OCI-LY7 (cell line): ENCODE measurements at regions not wholly inside any gene's neighbourhood (a gene's known extent, or its start where the extent isn't known, plus 50 kb on each side); places are given as distances from the start of the nearest gene placed in this dataset.

Source experiments
- BruUV-seq: library from RNA; stranded (reverse); fragments of 400-500 nt; replicated peaks from 2 replicates; lab custom pipeline; 2021; lab: Mats Ljungman, UMichigan
- CTCF ChIA-PET: fragments of 300-600 bp; sonication (Branson Sonifier 250); formaldehyde crosslinking; loops from one replicate; lab custom pipeline; 2022; ENCODE audit warnings: antibody characterized with exemption; ENCODE audit not compliant: unreplicated experiment; lab: Charles Lee
- POLR2A ChIA-PET: fragments of 300-600 bp; sonication (Branson Sonifier 250); formaldehyde crosslinking; loops from one replicate; lab custom pipeline; 2022; ENCODE audit warnings: antibody characterized with exemption; lab: Charles Lee
- DNase-seq: peaks from one replicate; pipeline ENCODE4 v3.0.0-alpha.2; 2015; ENCODE audit warnings: low spot score
- H2AFZ ChIP-seq: fragments of 200-600 bp; sonication (generic), shearing (Covaris generic); 2 replicates; pipeline ENCODE4 v1.6.1; 2014; ENCODE audit warnings: mild to moderate bottlenecking, antibody characterized with exemption, low read length, moderate library complexity
- H3K27ac ChIP-seq: fragments of 200-600 bp; sonication (generic); 2 replicates; pipeline ENCODE4 v1.5.1; 2014; ENCODE audit warnings: mixed run types, low read depth, mild to moderate bottlenecking, moderate library complexity, low read length, inconsistent platforms; ENCODE audit not compliant: poor library complexity, severe bottlenecking
- H3K36me3 ChIP-seq: fragments of 200-600 bp; sonication (generic); 2 replicates; pipeline ENCODE4 v1.6.1; 2014; ENCODE audit warnings: mild to moderate bottlenecking, antibody characterized with exemption, low read length, moderate library complexity, mixed read lengths; ENCODE audit not compliant: insufficient read depth
- H3K4me1 ChIP-seq: fragments of 200-600 bp; sonication (generic); 2 replicates; pipeline ENCODE4 v1.5.1; 2014; ENCODE audit warnings: mild to moderate bottlenecking, low read length; ENCODE audit not compliant: insufficient read depth, poor library complexity, severe bottlenecking
- H3K4me2 ChIP-seq: fragments of 200-600 bp; sonication (generic); 2 replicates; pipeline ENCODE4 v1.6.1; 2014; ENCODE audit warnings: mild to moderate bottlenecking, low read length
- H3K4me3 ChIP-seq: fragments of 200-600 bp; sonication (generic); 2 replicates; pipeline ENCODE4 v1.5.1; 2014; ENCODE audit warnings: mild to moderate bottlenecking, low read depth, low read length; ENCODE audit not compliant: poor library complexity, severe bottlenecking
- H3K79me2 ChIP-seq: fragments of 200-600 bp; sonication (generic); 2 replicates; pipeline ENCODE4 v1.6.1; 2016; ENCODE audit warnings: low read depth, mild to moderate bottlenecking, low read length, moderate library complexity, mixed read lengths; ENCODE audit not compliant: insufficient read depth
- H3K9me2 ChIP-seq: fragments of 200-600 bp; sonication (generic); 2 replicates; pipeline ENCODE4 v1.6.1; 2016; ENCODE audit warnings: mild to moderate bottlenecking, low read length, mixed read lengths; ENCODE audit not compliant: insufficient read depth
- H3K9me3 ChIP-seq: fragments of 200-600 bp; sonication (generic); 2 replicates; pipeline ENCODE4 v1.6.1; 2014; ENCODE audit warnings: mild to moderate bottlenecking, mixed run types, low read length, mixed read lengths
- H4K20me1 ChIP-seq: fragments of 200-600 bp; sonication (generic); 2 replicates; pipeline ENCODE4 v1.6.1; 2014; ENCODE audit warnings: mild to moderate bottlenecking, antibody characterized with exemption, low read length, moderate library complexity, mixed read lengths; ENCODE audit not compliant: insufficient read depth
- EZH2phosphoT487 ChIP-seq: fragments of 200-600 bp; sonication (generic); IDR thresholded peaks from 2 replicates; pipeline ENCODE4 v1.6.1; 2018; ENCODE audit warnings: low read depth, borderline replicate concordance, mild to moderate bottlenecking, mixed run types, antibody characterized with exemption, low read length, moderate library complexity, mixed read lengths
- intact Hi-C: fragments of 100-400 bp; cut with micrococcal nuclease; formaldehyde crosslinking; loops from one replicate; pipeline ENCODE4 v1.10.0; 2022; ENCODE audit not compliant: unreplicated experiment
- TF ChIP-seq, protein P1 (sequence below): fragments of 200-600 bp; sonication (generic); conservative IDR thresholded peaks from 2 replicates; pipeline ENCODE4 v1.5.1; 2014; ENCODE audit warnings: mild to moderate bottlenecking, antibody characterized with exemption, low read length, moderate library complexity, mixed read lengths

- CTCF ChIA-PET = no interaction called here
Observed at GRCh38 chr1:113253590-113253989, 136.7 kb upstream of the MAGI3 start.

DNA sequence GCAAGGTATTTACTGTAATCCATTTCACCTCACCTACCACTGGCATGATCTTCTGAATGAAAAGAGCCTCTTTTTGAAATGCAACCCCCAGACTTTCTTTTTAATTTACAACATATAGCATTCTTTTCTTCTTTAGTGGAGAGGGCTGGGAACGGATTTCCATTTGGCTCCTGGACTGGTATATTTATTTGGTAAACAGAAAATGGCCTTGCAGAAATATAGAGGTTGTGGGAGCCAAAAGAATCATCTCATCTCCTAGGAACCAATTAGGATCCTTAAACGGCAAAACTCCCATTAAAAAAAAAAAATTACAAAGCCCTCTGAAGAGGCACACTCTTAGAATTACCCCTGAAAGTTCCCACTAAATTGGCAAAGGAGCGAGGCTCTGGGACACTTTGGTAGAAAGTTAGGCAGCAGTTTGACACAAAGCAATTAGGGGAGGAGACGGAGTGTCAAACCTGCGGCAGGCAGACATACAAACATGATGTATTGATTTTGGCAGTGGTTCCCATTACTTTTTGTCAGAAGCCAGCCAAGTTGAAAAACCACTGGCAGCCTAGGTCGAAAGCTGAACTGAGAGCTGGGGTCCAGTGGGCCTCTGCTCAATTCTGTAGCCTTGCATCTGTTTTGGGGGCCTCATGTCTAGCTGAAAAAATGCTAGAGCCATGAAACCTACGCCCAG is 135.1 kb upstream of the MAGI3 start:
- ChIA-PET POLR2A (interaction anchor here (1.1 kb wide), 1 partner anchor 762 kb away, joined by 4 read pairs; no protein-coding TSS in a partner anchor), CTCF (no interaction called here)
- BruUV-seq = no TSS peak
- H2AFZ ChIP-seq = no peak overlapping the region
- no peak overlapping the region for H3K4me3 ChIP-seq
- intact Hi-C loops = no loop called here
- no peak for DNase-seq
- H3K4me1 ChIP-seq = no peaks in the 10 kb centered on the region
- H3K27ac ChIP-seq = no peak overlapping the region
- H3K9me3 ChIP-seq = no peaks in the 10 kb centered on the region
- no peaks in the 10 kb centered on the region for H4K20me1 ChIP-seq
- H3K9me2 ChIP-seq = no peaks in the 10 kb centered on the region
- H3K4me2 ChIP-seq = no peak overlapping the region
- no peak for TF ChIP-seq EZH2phosphoT487
- TF ChIP-seq, protein P1, sequence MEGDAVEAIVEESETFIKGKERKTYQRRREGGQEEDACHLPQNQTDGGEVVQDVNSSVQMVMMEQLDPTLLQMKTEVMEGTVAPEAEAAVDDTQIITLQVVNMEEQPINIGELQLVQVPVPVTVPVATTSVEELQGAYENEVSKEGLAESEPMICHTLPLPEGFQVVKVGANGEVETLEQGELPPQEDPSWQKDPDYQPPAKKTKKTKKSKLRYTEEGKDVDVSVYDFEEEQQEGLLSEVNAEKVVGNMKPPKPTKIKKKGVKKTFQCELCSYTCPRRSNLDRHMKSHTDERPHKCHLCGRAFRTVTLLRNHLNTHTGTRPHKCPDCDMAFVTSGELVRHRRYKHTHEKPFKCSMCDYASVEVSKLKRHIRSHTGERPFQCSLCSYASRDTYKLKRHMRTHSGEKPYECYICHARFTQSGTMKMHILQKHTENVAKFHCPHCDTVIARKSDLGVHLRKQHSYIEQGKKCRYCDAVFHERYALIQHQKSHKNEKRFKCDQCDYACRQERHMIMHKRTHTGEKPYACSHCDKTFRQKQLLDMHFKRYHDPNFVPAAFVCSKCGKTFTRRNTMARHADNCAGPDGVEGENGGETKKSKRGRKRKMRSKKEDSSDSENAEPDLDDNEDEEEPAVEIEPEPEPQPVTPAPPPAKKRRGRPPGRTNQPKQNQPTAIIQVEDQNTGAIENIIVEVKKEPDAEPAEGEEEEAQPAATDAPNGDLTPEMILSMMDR = no peak
- no peaks in the 10 kb centered on the region for H3K79me2 ChIP-seq
- H3K36me3 ChIP-seq = no peaks in the 10 kb centered on the region

More at GRCh38 chr1:113253590-113253989, 136.7 kb upstream of the MAGI3 start:
- Histone ChIP-seq H4K20me1 (no peaks in the 10 kb centered on the region), H2AFZ (no peak overlapping the region), H3K36me3 (no peaks in the 10 kb centered on the region), H3K79me2 (no peaks in the 10 kb centered on the region), H3K4me2 (no peak overlapping the region), H3K4me1 (no peaks in the 10 kb centered on the region), H3K27ac (no peak overlapping the region), H3K4me3 (no peak overlapping the region), H3K9me2 (no peaks in the 10 kb centered on the region), H3K9me3 (no peaks in the 10 kb centered on the region)
- no peak for DNase-seq
- TF ChIP-seq, protein P1 = no peak
- TF ChIP-seq EZH2phosphoT487 = no peak
- no TSS peak for BruUV-seq
- intact Hi-C loops = no loop called here
- POLR2A ChIA-PET = no interaction called here

- BruUV-seq = no TSS peak
- no peak for DNase-seq
- ChIA-PET POLR2A (interaction anchor here (1.1 kb wide), 1 partner anchor 761 kb away, joined by 4 read pairs; no protein-coding TSS in a partner anchor), CTCF (no interaction called here)
- no peaks in the 10 kb centered on the region for H4K20me1 ChIP-seq
- H3K4me2 ChIP-seq = no peak overlapping the region
- H3K4me3 ChIP-seq = no peak overlapping the region
- H3K4me1 ChIP-seq = no peaks in the 10 kb centered on the region
- no peaks in the 10 kb centered on the region for H3K9me3 ChIP-seq
- H3K36me3 ChIP-seq = no peaks in the 10 kb centered on the region
- H2AFZ ChIP-seq = no peak overlapping the region
- intact Hi-C loops = no loop called here
- no peak for TF ChIP-seq EZH2phosphoT487
- TF ChIP-seq, protein P1 = no peak
- H3K27ac ChIP-seq = no peak overlapping the region
- no peaks in the 10 kb centered on the region for H3K79me2 ChIP-seq
- H3K9me2 ChIP-seq = no peaks in the 10 kb centered on the region
Observed at GRCh38 chr1:113255720-113256347, 134.5 kb upstream of the MAGI3 start.
